ENCODE measurements at regions not wholly inside any gene's neighbourhood (a gene's known extent, or its start where the extent isn't known, plus 50 kb on each side); places are given as distances from the start of the nearest gene placed in this dataset.
"Not testable (repeated sequence)": the region's sequence is repeated elsewhere in the genome, so short reads cannot be mapped to it uniquely, and the experiment has no call there.

GRCh38 chr5:72597456-72597948, 90.3 kb upstream of the ZNF366 start:
- no peak for DNase-seq (ENCODE audit: low read depth, low spot score)

- no peak for DNase-seq (ENCODE audit: low read depth, low spot score)
These were observed 89.7 kb upstream of the ZNF366 start for GRCh38 chr5:72596956-72597355.

GRCh38 chr5:72588640-72589039, 81.4 kb upstream of the ZNF366 start:
- no peak for DNase-seq (ENCODE audit: low read depth, low spot score)

- DNase-seq (ENCODE audit: low read depth, low spot score): no peak
These were observed 80.6 kb upstream of the ZNF366 start for GRCh38 chr5:72587661-72588308.

- no peak for DNase-seq (ENCODE audit: low read depth, low spot score)
These were observed 79.7 kb upstream of the ZNF366 start for GRCh38 chr5:72586788-72587530.

GRCh38 chr5:72584466-72584865, 77.3 kb upstream of the ZNF366 start:
- DNase-seq (ENCODE audit: low read depth, low spot score): no peak

GRCh38 chr5:72579290-72579689, 72.1 kb upstream of the ZNF366 start:
- not testable (repeated sequence) for DNase-seq (ENCODE audit: low read depth, low spot score)

- no peak for DNase-seq (ENCODE audit: low read depth, low spot score)
These were observed 65.1 kb upstream of the ZNF366 start for GRCh38 chr5:72572236-72572765.

GRCh38 chr5:72569408-72569944, 62.3 kb upstream of the ZNF366 start:
- DNase-seq (ENCODE audit: low read depth, low spot score): no peak

- no peak for DNase-seq (ENCODE audit: low read depth, low spot score)
These were observed 59.5 kb upstream of the ZNF366 start for GRCh38 chr5:72566746-72567145.

- DNase-seq (ENCODE audit: low read depth, low spot score): no peak
These were observed 58.5 kb upstream of the ZNF366 start for GRCh38 chr5:72565513-72566289.

- no peak for DNase-seq (ENCODE audit: low read depth, low spot score)
These were observed 55.5 kb upstream of the ZNF366 start for GRCh38 chr5:72562717-72563116.

- no peak for DNase-seq (ENCODE audit: low read depth, low spot score)
These were observed 54.1 kb upstream of the ZNF366 start for GRCh38 chr5:72561148-72561972.

GRCh38 chr5:72559866-72560766, 52.9 kb upstream of the ZNF366 start:
- no peak for DNase-seq (ENCODE audit: low read depth, low spot score)

- DNase-seq (ENCODE audit: low read depth, low spot score): no peak
These were observed 51.2 kb upstream of the ZNF366 start for GRCh38 chr5:72558383-72558782.

GRCh38 chr5:72558046-72558336, 50.8 kb upstream of the ZNF366 start:
- no peak for DNase-seq (ENCODE audit: low read depth, low spot score)

GRCh38 chr5:72557167-72558045, 50.2 kb upstream of the ZNF366 start:
- no peak for DNase-seq (ENCODE audit: low read depth, low spot score)

Measured in iPS DF 19.7 (cell line).